Suprapubic skin (tissue), 4 donors: ENCODE measurements at regions not wholly inside any gene's neighbourhood (a gene's known extent, or its start where the extent isn't known, plus 50 kb on each side); places are given as distances from the start of the nearest gene placed in this dataset.

ENCODE experiments used
- DNase-seq, 2 donors: peaks; one replicate each; pipeline ENCODE4 v3.0.0-alpha.2; 2019; ENCODE audit warnings: low spot score in 2 of 2
- H3K27ac ChIP-seq: fragments of 200-600 bp; sonication (generic); one replicate; pipeline ENCODE4 v1.5.1; 2019
- H3K27me3 ChIP-seq: fragments of 200-600 bp; sonication (generic); one replicate; pipeline ENCODE4 v1.5.1; 2019
- H3K36me3 ChIP-seq: fragments of 200-600 bp; sonication (generic); one replicate; pipeline ENCODE4 v1.5.1; 2019
- H3K4me1 ChIP-seq: fragments of 200-600 bp; sonication (generic); one replicate; pipeline ENCODE4 v1.5.1; 2019
- H3K4me3 ChIP-seq: fragments of 200-600 bp; sonication (generic); one replicate; pipeline ENCODE4 v1.5.1; 2019; ENCODE audit warnings: mild to moderate bottlenecking
- H3K9me3 ChIP-seq: fragments of 200-600 bp; sonication (generic); one replicate; pipeline ENCODE4 v1.5.1; 2019
- CTCF ChIP-seq, 2 donors: fragments of 200-600 bp in 1 of 2; fragments of 450-650 bp in 1 of 2; sonication (generic) in 1 of 2; IDR thresholded peaks; one replicate each; pipeline ENCODE4 v1.5.1; 2016 to 2019; ENCODE audit warnings: antibody characterized with exemption in 2 of 2, mild to moderate bottlenecking in 1 of 2, moderate library complexity in 1 of 2
- EP300 ChIP-seq: sonication (generic); formaldehyde crosslinking; IDR thresholded peaks from one replicate; pipeline ENCODE4 v1.6.1; 2017; ENCODE audit warnings: antibody characterized with exemption
- POLR2A ChIP-seq, 2 donors: fragments of 450-650 bp; IDR thresholded peaks; one replicate each; pipeline ENCODE4 v1.6.1; 2017; ENCODE audit warnings: antibody characterized with exemption in 2 of 2, mild to moderate bottlenecking in 2 of 2, moderate library complexity in 2 of 2
- POLR2AphosphoS5 ChIP-seq, 3 donors: sonication (generic); formaldehyde crosslinking; IDR thresholded peaks; one replicate each; pipeline ENCODE4 v1.6.1; 2017; ENCODE audit warnings: antibody characterized with exemption in 3 of 3
- WGBS: methylation state at CpG from one replicate; pipeline ENCODE4 v1.1.5; 2018; 5-methylcytosine and 5-hydroxymethylcytosine counted together

DNA sequence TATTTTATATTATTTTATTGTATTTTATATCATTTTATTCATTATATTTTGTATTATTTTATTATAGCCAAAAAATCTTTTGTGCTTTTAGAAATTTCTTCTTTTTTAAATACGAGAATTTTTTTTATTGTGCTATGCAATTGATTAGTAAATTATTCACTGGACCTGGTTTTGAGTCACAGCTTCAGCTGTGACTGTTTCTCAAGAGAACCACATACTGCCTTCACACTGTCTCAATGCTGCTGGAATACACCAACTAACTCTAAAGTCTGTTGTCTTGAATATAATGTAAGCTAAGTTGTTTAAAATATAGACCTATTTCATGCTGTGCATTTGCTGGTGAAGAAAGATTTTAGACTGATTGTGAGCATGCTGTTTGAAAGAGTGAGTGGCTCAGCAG is 423.6 kb downstream of the NDFIP2 start:
- Histone ChIP-seq H3K27ac (no peak overlapping the region), H3K4me3 (no peak overlapping the region)

DNA sequence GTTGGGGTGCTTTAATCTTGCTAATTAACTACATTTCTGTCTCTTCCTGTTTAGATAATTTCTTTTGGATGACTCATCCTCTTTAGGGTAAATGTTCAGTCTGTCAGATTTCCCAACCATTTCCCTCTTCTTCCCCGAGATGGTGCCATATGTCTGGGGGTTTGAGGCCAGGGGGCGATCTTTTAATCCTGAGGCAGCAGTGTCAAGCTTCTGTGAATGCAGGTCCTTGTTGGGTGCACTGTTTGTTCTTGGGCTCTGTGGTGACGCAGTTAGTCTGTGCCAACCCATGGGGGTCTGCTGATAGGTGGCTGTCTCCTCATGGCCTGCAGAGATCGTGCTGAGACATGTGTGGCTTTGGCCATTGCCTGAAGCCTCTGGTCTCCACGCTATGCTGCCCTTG is 420.4 kb downstream of the NDFIP2 start:
- Histone ChIP-seq H3K27me3 (no peaks in the 10 kb centered on the region), H3K4me3 (no peak overlapping the region), H3K27ac (no peak overlapping the region), H3K36me3 (no peaks in the 10 kb centered on the region), H3K9me3 (no peaks in the 10 kb centered on the region), H3K4me1 (no peaks in the 10 kb centered on the region)
- 84% methylated on average over 5 of the region's 5 CpGs for WGBS
- DNase-seq: no peak
- TF ChIP-seq POLR2AphosphoS5 (IDR thresholded peaks at IDR 0.05) (no peak), EP300 (no peak), CTCF (IDR thresholded peaks at IDR 0.05) (no peak), POLR2A (IDR thresholded peaks at IDR 0.05) (no peak)

More for the DNA sequence above, 423.6 kb downstream of the NDFIP2 start:
- Histone ChIP-seq H3K27me3 (no peaks in the 10 kb centered on the region), H3K9me3 (no peaks in the 10 kb centered on the region), H3K4me1 (no peaks in the 10 kb centered on the region), H3K36me3 (no peaks in the 10 kb centered on the region)
- no peak for DNase-seq
- TF ChIP-seq CTCF (IDR thresholded peaks at IDR 0.05) (no peak), EP300 (no peak), POLR2AphosphoS5 (IDR thresholded peaks at IDR 0.05) (no peak), POLR2A (IDR thresholded peaks at IDR 0.05) (no peak)
- 85% methylated on average over 1 of the region's 1 CpG for WGBS

DNA sequence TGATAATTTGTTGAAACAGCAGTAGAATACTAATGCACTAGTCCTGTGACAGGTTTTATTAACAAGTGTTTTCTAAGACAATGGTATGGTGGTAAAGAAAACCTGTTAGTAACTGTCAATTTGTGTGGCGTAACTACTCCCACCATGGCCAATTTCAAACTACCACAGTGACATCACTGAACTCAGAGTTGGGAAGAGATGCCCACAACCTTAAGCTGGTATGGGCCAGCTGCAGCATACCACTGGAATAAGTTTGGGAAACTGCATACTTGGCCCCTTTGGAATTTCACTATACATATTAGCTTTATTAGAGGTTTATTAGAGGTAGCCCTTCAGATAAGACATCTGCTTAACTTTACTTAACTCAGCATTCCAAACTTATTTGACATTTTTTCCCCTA is 419.4 kb downstream of the NDFIP2 start:
- H3K27ac ChIP-seq: no peak overlapping the region
- DNase-seq: no peak
- H3K4me3 ChIP-seq: no peak overlapping the region
- H3K27me3 ChIP-seq: no peaks in the 10 kb centered on the region
- H3K4me1 ChIP-seq: no peaks in the 10 kb centered on the region
- WGBS: 91% methylated on average over 1 of the region's 1 CpG
- no peaks in the 10 kb centered on the region for H3K36me3 ChIP-seq
- H3K9me3 ChIP-seq: no peaks in the 10 kb centered on the region
- TF ChIP-seq POLR2AphosphoS5 (IDR thresholded peaks at IDR 0.05) (no peak), POLR2A (IDR thresholded peaks at IDR 0.05) (no peak), EP300 (no peak)

GRCh38 chr13:79898996-79899395 is 418.0 kb downstream of the NDFIP2 start:
- TF ChIP-seq EP300 (no peak), POLR2AphosphoS5 (IDR thresholded peaks at IDR 0.05) (no peak), CTCF (IDR thresholded peaks at IDR 0.05) (no peak), POLR2A (IDR thresholded peaks at IDR 0.05) (no peak)
- WGBS: 90% methylated on average over 1 of the region's 1 CpG
- no peaks in the 10 kb centered on the region for H3K27me3 ChIP-seq
- no peak overlapping the region for H3K27ac ChIP-seq
- H3K36me3 ChIP-seq: no peaks in the 10 kb centered on the region
- no peak for DNase-seq
- H3K4me3 ChIP-seq: no peak overlapping the region
- no peaks in the 10 kb centered on the region for H3K9me3 ChIP-seq
- H3K4me1 ChIP-seq: no peaks in the 10 kb centered on the region

GRCh38 chr13:79898202-79898826 is 417.4 kb downstream of the NDFIP2 start:
- Histone ChIP-seq H3K27me3 (no peaks in the 10 kb centered on the region), H3K27ac (no peak overlapping the region), H3K36me3 (no peaks in the 10 kb centered on the region), H3K4me3 (no peak overlapping the region), H3K9me3 (no peaks in the 10 kb centered on the region), H3K4me1 (no peaks in the 10 kb centered on the region)
- TF ChIP-seq POLR2A (IDR thresholded peaks at IDR 0.05) (no peak), POLR2AphosphoS5 (IDR thresholded peaks at IDR 0.05) (no peak), CTCF (IDR thresholded peaks at IDR 0.05) (no peak), EP300 (no peak)
- DNase-seq: no peak
- 67% methylated on average over 2 of the region's 2 CpGs for WGBS

DNA sequence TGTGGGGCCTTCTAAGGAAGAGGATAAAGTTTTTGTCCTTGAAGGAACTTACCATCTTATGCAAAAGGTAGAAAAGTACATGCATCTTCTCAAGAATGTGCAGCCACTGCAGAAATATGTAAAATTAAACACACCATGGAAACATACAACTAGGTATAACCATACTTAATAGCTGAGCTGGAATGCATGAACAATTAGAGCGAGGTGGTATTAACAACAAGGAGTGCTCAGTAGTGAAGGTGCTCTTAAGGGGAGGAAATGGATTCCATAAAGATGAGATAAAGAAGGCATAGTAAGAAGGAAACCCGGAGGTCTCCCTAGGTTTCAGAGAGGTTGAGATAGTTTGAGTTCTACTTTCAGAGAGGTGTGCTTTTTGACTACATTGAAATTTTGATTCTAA is 415.9 kb downstream of the NDFIP2 start:
- WGBS: 71% methylated on average over 2 of the region's 2 CpGs
- no peaks in the 10 kb centered on the region for H3K9me3 ChIP-seq
- H3K4me1 ChIP-seq: no peaks in the 10 kb centered on the region
- no peaks in the 10 kb centered on the region for H3K27me3 ChIP-seq
- no peak overlapping the region for H3K27ac ChIP-seq
- no peaks in the 10 kb centered on the region for H3K36me3 ChIP-seq
- H3K4me3 ChIP-seq: no peak overlapping the region
- TF ChIP-seq POLR2A (IDR thresholded peaks at IDR 0.05): no peak
- DNase-seq: no peak
